ENCODE measurements at regions not wholly inside any gene's neighbourhood (a gene's known extent, or its start where the extent isn't known, plus 50 kb on each side); places are given as distances from the start of the nearest gene placed in this dataset.

- TF ChIP-seq, protein P1, sequence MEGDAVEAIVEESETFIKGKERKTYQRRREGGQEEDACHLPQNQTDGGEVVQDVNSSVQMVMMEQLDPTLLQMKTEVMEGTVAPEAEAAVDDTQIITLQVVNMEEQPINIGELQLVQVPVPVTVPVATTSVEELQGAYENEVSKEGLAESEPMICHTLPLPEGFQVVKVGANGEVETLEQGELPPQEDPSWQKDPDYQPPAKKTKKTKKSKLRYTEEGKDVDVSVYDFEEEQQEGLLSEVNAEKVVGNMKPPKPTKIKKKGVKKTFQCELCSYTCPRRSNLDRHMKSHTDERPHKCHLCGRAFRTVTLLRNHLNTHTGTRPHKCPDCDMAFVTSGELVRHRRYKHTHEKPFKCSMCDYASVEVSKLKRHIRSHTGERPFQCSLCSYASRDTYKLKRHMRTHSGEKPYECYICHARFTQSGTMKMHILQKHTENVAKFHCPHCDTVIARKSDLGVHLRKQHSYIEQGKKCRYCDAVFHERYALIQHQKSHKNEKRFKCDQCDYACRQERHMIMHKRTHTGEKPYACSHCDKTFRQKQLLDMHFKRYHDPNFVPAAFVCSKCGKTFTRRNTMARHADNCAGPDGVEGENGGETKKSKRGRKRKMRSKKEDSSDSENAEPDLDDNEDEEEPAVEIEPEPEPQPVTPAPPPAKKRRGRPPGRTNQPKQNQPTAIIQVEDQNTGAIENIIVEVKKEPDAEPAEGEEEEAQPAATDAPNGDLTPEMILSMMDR (IDR thresholded peaks at IDR 0.05 in 8 of 11, conservative IDR thresholded peaks at IDR 0.05 in 3 of 11) = no peak
- TF ChIP-seq POLR2AphosphoS5 (IDR thresholded peaks at IDR 0.05) (no peak), POLR2A (IDR thresholded peaks at IDR 0.05) (no peak)
These were observed 101.6 kb upstream of the JADE1 start for GRCh38 chr4:128707864-128708263.
